GM21367 (cell line): ENCODE measurements at regions not wholly inside any gene's neighbourhood (a gene's known extent, or its start where the extent isn't known, plus 50 kb on each side); places are given as distances from the start of the nearest gene placed in this dataset.

Experiments used
- ATAC-seq: cut with Tn5 transposase; IDR thresholded peaks from one replicate; pipeline ENCODE4 v1.9.1; 2021; ENCODE audit not compliant: unreplicated experiment

- ATAC-seq = no peak
These were observed 70.5 kb upstream of the AHR start for GRCh38 chr7:17227766-17228490.

DNA sequence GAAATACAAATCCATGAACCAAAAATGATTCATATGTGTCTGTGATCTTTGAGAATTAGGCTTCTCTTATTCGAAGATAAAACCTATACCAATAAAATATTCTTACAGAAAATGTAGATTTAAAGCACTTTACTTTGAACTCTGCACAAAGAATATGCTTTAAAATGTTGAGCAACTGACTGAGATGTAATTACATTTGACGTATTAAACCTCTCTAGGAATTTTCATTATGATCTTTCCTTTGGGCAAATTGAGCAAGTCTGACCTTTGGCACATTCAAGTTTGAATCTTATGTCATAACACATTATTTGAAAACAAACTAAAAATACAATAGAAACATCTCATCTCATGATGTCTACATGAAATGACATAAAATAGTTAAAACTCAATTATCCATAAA lies 69.2 kb upstream of the AHR start:
- no peak for ATAC-seq

- no peak for ATAC-seq
These were observed 68.2 kb upstream of the AHR start for GRCh38 chr7:17230099-17230807.

- ATAC-seq = no peak
These were observed 64.8 kb upstream of the AHR start for GRCh38 chr7:17233603-17234002.

GRCh38 chr7:17234030-17234397 lies 64.4 kb upstream of the AHR start:
- peak; percentile 44 for ATAC-seq

GRCh38 chr7:17234398-17235031 lies 63.9 kb upstream of the AHR start:
- ATAC-seq = peak; percentile 98

DNA sequence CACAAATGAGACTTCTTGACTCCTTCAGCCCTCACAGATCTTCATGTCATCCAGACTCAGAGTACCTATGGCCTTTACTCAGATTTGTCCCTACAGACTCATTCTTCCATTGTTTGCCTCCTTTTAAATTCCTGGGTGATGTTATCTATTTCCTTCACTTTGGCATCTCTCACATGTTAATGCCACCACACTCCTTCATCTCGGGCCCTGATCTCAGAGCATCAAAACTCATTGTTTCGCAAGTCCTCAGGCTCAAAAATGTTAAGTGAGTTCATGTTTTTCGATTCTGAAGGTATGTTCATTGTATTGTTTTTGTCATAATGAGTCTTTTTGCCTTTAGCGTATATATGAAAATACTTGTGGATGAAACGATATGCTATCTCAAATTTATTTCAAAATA lies 62.3 kb upstream of the AHR start:
- no peak for ATAC-seq

DNA sequence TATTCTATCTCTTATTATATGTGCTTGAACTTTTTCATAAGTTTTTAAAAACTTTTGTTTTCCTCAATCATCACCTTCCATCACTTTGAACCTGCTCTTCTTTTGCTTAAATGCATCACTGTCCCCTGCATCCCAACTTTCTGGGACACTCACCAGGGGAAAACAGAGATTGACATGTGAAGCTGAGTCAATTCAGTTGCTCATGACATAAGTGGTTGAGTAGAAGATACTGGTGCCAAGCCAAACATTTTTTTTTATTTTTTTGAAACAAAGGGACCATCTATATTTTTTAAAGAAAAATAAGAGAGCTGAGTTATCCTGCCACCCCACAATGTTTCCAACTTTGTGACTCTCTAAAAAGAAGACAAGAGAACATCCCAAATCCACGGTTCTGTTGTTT lies 61.8 kb upstream of the AHR start:
- ATAC-seq = no peak

DNA sequence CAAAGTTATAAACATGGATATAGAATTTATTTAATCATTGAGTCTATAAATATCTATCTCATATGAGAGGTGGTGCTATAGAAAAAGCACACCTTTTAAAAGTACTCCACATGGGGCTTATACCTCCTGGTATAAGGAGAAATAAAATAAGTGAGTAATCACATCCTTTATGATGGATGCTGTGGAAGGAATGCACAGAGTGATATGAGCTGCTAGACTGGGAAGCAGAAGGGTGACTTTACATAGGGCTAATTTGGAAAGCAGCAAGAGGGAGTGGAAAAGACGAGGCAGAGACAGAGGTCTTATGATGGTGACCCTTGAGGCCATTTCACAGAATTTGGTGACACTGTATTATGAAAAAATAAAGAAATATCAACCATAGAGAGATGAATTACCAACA lies 59.4 kb upstream of the AHR start:
- no peak for ATAC-seq

DNA sequence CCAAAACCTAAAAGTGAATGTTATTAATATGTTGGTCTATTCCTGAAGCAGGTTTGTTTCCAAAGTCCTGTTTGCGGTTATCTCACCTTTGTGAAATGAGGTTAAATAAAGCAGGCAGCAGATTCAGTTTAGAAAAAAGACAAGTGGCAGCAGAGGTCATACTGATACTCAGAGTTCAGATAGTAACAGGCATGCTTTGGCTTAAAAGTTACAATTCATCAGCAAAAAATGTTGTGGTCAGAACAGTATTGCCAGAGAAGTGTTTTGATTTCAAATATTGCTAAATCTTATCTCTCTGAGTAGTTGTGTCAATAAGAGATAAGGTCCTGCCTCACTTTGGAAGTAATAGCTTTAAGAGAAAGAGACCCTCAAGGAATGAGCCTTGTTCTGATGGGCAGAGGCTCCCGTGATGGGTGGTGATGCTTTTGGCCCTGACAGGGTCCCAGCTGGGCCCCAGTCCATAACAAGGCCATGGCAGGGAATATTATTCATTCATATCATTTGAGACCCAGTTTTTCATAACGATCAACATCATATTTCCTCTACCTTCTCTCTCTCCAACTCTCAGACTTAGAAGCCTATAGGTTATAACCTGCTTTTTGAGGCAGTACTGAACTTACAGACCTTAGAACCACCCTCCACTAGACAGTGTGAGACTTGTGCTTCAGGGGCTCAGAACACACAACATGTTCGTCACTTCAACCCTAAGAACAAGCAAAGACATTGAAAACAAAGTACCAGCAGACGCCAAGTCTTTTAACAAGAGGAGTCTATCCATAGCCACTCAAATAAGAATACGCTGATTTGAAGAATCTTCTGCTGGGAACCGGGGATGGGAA lies 58.5 kb upstream of the AHR start:
- ATAC-seq = no peak

- no peak for ATAC-seq
These were observed 55.9 kb upstream of the AHR start for GRCh38 chr7:17242504-17242903.

DNA sequence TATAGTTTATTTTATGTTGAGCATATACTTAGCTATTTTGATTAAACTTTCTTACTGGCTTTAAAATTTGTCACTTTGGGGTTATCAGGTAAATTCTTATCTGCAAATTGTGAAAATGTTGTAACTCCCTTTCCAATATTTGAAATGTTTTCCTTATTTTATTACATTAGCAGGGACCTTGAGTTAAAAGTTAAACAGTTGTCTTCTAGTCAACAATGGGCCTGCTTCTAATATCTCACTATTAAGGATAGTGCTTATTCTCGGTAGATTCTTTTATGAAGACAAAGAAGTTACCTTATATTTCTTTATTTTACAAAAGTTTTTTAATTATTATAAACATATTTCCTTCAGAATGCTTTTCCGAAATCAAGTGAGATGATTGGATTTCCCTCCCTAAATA lies 53.7 kb upstream of the AHR start:
- no peak for ATAC-seq

DNA sequence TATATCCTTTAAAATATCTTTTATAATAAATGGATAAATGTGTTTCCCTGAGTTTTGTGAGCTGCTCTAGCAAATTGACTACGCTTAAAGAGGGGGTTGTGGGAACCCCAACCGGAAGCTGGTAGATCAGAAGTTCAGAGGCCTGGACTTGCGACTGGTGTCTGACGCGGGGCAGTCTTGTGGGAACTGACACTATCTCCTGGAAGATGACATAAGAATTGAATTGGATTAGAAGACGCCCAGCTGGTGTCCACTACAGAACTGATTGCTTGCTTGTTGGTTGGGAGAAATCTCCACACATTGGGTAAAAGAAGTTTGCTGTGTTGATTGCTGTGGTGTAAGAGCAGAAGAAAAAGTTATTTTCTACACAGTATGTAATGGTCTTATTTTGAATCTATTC lies 51.1 kb upstream of the AHR start:
- no peak for ATAC-seq

GRCh38 chr7:17248527-17248926 lies 49.9 kb upstream of the AHR start:
- no peak for ATAC-seq
